Progenitor cell of endocrine pancreas (in vitro differentiated cells): ENCODE measurements at regions not wholly inside any gene's neighbourhood (a gene's known extent, or its start where the extent isn't known, plus 50 kb on each side); places are given as distances from the start of the nearest gene placed in this dataset.

Source experiments
- DNase-seq: peaks from one replicate; pipeline ENCODE4 v3.0.0; 2021; ENCODE audit warnings: low spot score; ENCODE audit not compliant: unreplicated experiment
- H3K27ac Mint-ChIP-seq: 2 replicates; pipeline ENCODE4 v1.8.0; 2021; ENCODE audit warnings: mild to moderate bottlenecking, moderate library complexity, mixed read lengths
- H3K27me3 Mint-ChIP-seq: 2 replicates; pipeline ENCODE4 v1.8.0; 2021; ENCODE audit warnings: mixed read lengths
- H3K36me3 Mint-ChIP-seq: 2 replicates; pipeline ENCODE4 v1.8.0; 2022; ENCODE audit warnings: mixed read lengths; ENCODE audit not compliant: insufficient read depth
- H3K4me1 Mint-ChIP-seq: 2 replicates; pipeline ENCODE4 v1.8.0; 2021; ENCODE audit warnings: low read depth, mixed read lengths
- H3K4me3 Mint-ChIP-seq: 2 replicates; pipeline ENCODE4 v1.8.0; 2021; ENCODE audit warnings: low read depth, mild to moderate bottlenecking, moderate library complexity, mixed read lengths
- H3K9me3 Mint-ChIP-seq: 2 replicates; pipeline ENCODE4 v1.8.0; 2021; ENCODE audit warnings: low read depth, mixed read lengths
- TF ChIP-seq, protein P1 (sequence below): fragments of 200-600 bp; sonication (generic); IDR thresholded peaks from one replicate; pipeline ENCODE4 v1.5.0; 2021; ENCODE audit warnings: antibody characterized with exemption, mild to moderate bottlenecking; ENCODE audit not compliant: unreplicated experiment

DNA sequence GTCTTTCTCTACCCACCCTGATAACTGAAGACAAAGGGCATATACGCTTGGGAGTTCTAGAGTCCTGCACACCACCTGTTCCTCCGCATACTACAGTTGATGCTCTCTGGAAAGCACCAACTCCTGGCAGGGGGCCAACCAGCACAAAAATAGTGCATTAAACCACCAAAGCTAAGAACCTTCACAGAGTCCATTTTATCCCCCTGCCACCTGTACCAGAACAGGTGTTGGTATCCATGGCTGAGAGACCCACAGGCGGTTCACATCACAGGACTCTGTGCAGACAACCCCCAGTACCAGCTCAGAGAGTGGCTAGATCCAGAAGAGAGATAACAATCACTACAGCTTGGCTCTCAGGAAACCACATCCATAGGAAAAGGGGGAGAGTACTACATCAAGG is 114.4 kb upstream of the POU1F1 start:
- Mint-ChIP-seq H3K4me3 (no peak overlapping the region), H3K27ac (peak overlapping the region; percentile 76), H3K27me3 (no peaks in the 10 kb centered on the region), H3K4me1 (no peaks in the 10 kb centered on the region), H3K9me3 (peaks cover 28% of the 10 kb centered on the region), H3K36me3 (no peaks in the 10 kb centered on the region)
- TF ChIP-seq, protein P1, sequence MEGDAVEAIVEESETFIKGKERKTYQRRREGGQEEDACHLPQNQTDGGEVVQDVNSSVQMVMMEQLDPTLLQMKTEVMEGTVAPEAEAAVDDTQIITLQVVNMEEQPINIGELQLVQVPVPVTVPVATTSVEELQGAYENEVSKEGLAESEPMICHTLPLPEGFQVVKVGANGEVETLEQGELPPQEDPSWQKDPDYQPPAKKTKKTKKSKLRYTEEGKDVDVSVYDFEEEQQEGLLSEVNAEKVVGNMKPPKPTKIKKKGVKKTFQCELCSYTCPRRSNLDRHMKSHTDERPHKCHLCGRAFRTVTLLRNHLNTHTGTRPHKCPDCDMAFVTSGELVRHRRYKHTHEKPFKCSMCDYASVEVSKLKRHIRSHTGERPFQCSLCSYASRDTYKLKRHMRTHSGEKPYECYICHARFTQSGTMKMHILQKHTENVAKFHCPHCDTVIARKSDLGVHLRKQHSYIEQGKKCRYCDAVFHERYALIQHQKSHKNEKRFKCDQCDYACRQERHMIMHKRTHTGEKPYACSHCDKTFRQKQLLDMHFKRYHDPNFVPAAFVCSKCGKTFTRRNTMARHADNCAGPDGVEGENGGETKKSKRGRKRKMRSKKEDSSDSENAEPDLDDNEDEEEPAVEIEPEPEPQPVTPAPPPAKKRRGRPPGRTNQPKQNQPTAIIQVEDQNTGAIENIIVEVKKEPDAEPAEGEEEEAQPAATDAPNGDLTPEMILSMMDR = no peak
- no peak for DNase-seq

DNA sequence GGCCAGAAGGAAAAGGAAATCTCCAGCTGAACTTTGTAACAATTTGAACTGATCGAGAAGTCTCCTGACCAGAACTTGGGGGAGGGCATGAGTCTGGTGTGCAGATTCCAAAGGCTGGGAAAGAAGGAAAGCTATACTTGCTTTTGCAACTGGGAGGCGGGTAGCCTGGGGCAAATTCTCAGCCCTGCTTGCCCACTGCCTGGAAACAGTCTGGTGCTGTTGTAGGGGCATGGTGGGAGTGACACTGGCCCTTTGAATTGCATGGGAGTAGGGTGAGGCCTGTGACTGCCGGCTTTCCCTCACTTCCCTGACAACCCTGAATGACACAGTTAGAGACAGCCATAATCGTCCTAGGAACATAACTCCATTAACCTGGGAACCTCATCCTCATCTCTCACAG is 114.0 kb upstream of the POU1F1 start:
- H3K27ac Mint-ChIP-seq = peak overlapping the region; percentile 76

DNA sequence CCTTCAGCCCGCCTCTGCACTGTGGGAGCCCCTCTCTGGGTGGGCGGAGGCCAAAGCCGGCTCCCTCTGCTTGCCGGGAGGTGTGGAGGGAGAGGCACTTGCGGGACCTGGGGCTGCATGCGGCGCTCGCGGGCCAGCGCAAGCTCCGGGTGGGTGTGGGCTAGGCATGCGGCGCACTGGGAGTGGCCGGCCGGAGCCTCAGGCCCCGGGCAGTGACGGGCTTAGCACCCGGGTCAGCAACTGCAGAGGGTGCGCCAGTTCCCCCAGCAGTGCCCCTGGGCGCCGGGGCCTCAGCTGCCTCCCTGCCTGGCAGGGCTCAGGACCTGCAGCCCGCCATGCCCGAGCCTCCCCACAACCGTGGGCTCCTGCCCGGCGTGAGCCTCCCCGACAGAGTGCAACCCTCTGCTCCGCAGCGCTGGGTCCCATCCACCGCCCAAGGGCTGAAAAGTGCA is 98.9 kb upstream of the POU1F1 start:
- Mint-ChIP-seq H3K4me3 (no peak overlapping the region), H3K9me3 (peaks cover 4% of the 10 kb centered on the region), H3K27ac (no peak overlapping the region), H3K36me3 (no peaks in the 10 kb centered on the region), H3K4me1 (no peaks in the 10 kb centered on the region), H3K27me3 (no peaks in the 10 kb centered on the region)
- DNase-seq = no peak
- TF ChIP-seq, protein P1 = no peak

More for the DNA sequence above, 114.0 kb upstream of the POU1F1 start:
- no peak for DNase-seq
- no peaks in the 10 kb centered on the region for H3K4me1 Mint-ChIP-seq
- peaks cover 28% of the 10 kb centered on the region for H3K9me3 Mint-ChIP-seq
- no peaks in the 10 kb centered on the region for H3K27me3 Mint-ChIP-seq
- no peak overlapping the region for H3K4me3 Mint-ChIP-seq
- TF ChIP-seq, protein P1 = no peak
- H3K36me3 Mint-ChIP-seq = no peaks in the 10 kb centered on the region

DNA sequence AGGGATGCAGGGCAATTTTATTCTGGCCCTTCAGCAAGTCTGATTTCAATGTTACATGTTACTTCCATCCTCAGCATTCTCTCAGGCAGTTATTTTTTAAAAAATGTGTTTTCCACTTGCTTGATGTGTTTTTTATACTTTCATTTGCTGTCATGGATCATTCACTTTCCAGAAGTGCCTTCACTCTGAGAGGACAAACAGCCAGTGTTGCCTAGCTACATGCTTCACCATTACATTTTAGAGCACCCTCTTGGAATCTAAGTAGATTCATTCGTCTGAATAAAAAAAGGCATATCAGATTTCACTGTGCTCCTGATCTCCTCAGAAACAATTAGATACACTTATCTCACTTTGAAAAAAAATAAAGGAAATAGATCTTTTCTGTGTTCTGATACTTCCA is 93.6 kb upstream of the POU1F1 start:
- H3K27me3 Mint-ChIP-seq = no peaks in the 10 kb centered on the region
- TF ChIP-seq, protein P1 = no peak
- H3K4me1 Mint-ChIP-seq = no peaks in the 10 kb centered on the region
- no peak overlapping the region for H3K4me3 Mint-ChIP-seq
- H3K27ac Mint-ChIP-seq = no peak overlapping the region
- no peak for DNase-seq
- no peaks in the 10 kb centered on the region for H3K36me3 Mint-ChIP-seq
- H3K9me3 Mint-ChIP-seq = peaks cover 10% of the 10 kb centered on the region

DNA sequence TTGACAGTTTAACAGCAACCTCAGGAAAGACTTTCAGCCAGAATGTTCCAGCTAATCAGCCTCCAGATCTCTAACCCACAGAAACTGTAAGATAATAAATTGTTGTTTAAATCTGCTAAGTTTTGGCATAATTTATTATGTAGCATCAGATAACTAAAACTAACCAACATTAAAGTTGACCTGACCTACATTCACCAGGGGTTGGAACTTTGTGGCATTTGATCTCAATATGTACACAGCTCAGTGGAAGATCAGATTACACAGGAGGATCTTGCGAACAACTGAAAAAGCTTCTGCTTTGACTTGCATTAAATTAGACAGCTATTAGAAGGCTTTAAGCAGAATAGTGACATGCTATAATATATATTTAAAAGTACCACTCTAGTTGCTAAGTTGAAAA is 91.4 kb upstream of the POU1F1 start:
- Mint-ChIP-seq H3K4me3 (no peak overlapping the region), H3K4me1 (no peaks in the 10 kb centered on the region), H3K27ac (no peak overlapping the region), H3K27me3 (no peaks in the 10 kb centered on the region), H3K36me3 (no peaks in the 10 kb centered on the region), H3K9me3 (peaks cover 6% of the 10 kb centered on the region)
- no peak for DNase-seq
- TF ChIP-seq, protein P1 = no peak
